Fibroblast of lung (primary cell): ENCODE measurements at regions not wholly inside any gene's neighbourhood (a gene's known extent, or its start where the extent isn't known, plus 50 kb on each side); places are given as distances from the start of the nearest gene placed in this dataset.

Experiments used
- DNase-seq, 2 donors: peaks; one replicate each; pipeline versions ENCODE4 v3.0.0 to v3.0.0-alpha.2; 2010; ENCODE audit warnings: low read depth in 2 of 2
- H2AFZ ChIP-seq: 2 replicates; pipeline ENCODE4 v1.5.1; 2012; ENCODE audit warnings: low read length, control low read depth, inconsistent platforms
- H3K27ac ChIP-seq: 2 replicates; pipeline ENCODE4 v1.5.1; 2011; ENCODE audit warnings: low read length, control low read depth; ENCODE audit not compliant: insufficient read depth
- H3K27me3 ChIP-seq: 2 replicates; pipeline ENCODE4 v1.5.1; 2011; ENCODE audit warnings: mild to moderate bottlenecking, low read length; ENCODE audit not compliant: control insufficient read depth, insufficient read depth
- H3K36me3 ChIP-seq: 2 replicates; pipeline ENCODE4 v1.5.1; 2011; ENCODE audit warnings: low read length; ENCODE audit not compliant: control insufficient read depth, insufficient read depth
- H3K4me1 ChIP-seq: 2 replicates; pipeline ENCODE4 v1.5.1; 2011; ENCODE audit warnings: low read length; ENCODE audit not compliant: control insufficient read depth, insufficient read depth; ENCODE audit errors: extremely low read depth
- H3K4me2 ChIP-seq: 2 replicates; pipeline ENCODE4 v1.5.1; 2011; ENCODE audit warnings: low read length, control low read depth; ENCODE audit not compliant: insufficient read depth; ENCODE audit errors: extremely low read depth
- H3K4me3 ChIP-seq, 4 experiments: fragments of 200-600 bp in 1 of 4; sonication (generic) in 1 of 4; replicated peaks in 1 of 4; 2 replicates each; pipeline ENCODE4 v1.5.1; 2011 to 2016; ENCODE audit warnings: low read length in 4 of 4, low read depth in 3 of 4, mild to moderate bottlenecking in 3 of 4, control low read depth in 2 of 4, inconsistent platforms in 1 of 4, mixed read lengths in 1 of 4; ENCODE audit not compliant: insufficient read depth in 1 of 4; ENCODE audit errors: control extremely low read depth in 1 of 4
- H3K79me2 ChIP-seq: 2 replicates; pipeline ENCODE4 v1.5.1; 2012; ENCODE audit warnings: mild to moderate bottlenecking, low read length, inconsistent platforms; ENCODE audit not compliant: control insufficient read depth, insufficient read depth
- H3K9ac ChIP-seq: 2 replicates; pipeline ENCODE4 v1.5.1; 2011; ENCODE audit warnings: mild to moderate bottlenecking, low read length, control low read depth; ENCODE audit not compliant: insufficient read depth
- H3K9me3 ChIP-seq: 2 replicates; pipeline ENCODE4 v1.5.1; 2012; ENCODE audit warnings: low read depth, low read length; ENCODE audit not compliant: control insufficient read depth, insufficient read depth
- H4K20me1 ChIP-seq: 2 replicates; pipeline ENCODE4 v1.5.1; 2011; ENCODE audit warnings: low read length; ENCODE audit not compliant: control insufficient read depth, insufficient read depth; ENCODE audit errors: extremely low read depth
- CTCF ChIP-seq, 2 donors: IDR thresholded peaks in 1 of 2; conservative IDR thresholded peaks in 1 of 2; 1 replicate in 1 of 2; 2 replicates in 1 of 2; pipeline ENCODE4 v1.5.1; 2011 to 2012; ENCODE audit warnings: low read length in 2 of 2, control low read depth in 1 of 2, inconsistent platforms in 1 of 2, low read depth in 1 of 2, mild to moderate bottlenecking in 1 of 2
- EZH2 ChIP-seq: IDR thresholded peaks from 2 replicates; pipeline ENCODE4 v1.5.1; 2012; ENCODE audit warnings: low read length, control low read depth, mild to moderate bottlenecking; ENCODE audit errors: missing control alignments

- Histone ChIP-seq H4K20me1 (no peaks in the 10 kb centered on the region), H3K27ac (no peak overlapping the region), H3K9me3 (no peaks in the 10 kb centered on the region), H3K9ac (no peak overlapping the region), H3K4me1 (peaks cover 3% of the 10 kb centered on the region), H3K4me2 (no peak overlapping the region), H3K36me3 (no peaks in the 10 kb centered on the region), H3K79me2 (no peaks in the 10 kb centered on the region), H2AFZ (no peak overlapping the region), H3K27me3 (no peaks in the 10 kb centered on the region), H3K4me3 (no peak overlapping the region)
- DNase-seq = no peak
- TF ChIP-seq EZH2 = no peak
- TF ChIP-seq CTCF (conservative IDR thresholded peaks at IDR 0.05 in 1 of 2, IDR thresholded peaks at IDR 0.05 in 1 of 2; ENCODE audit: low read depth in 1 of 2, low read length in 2 of 2) = no peak
Measured at GRCh38 chr18:46282177-46282570, 178.0 kb downstream of the HAUS1 start.

- H3K27me3 ChIP-seq = no peaks in the 10 kb centered on the region
- H3K27ac ChIP-seq = no peak overlapping the region
- H3K4me1 ChIP-seq = peaks cover under 1% of the 10 kb centered on the region
- TF ChIP-seq CTCF (conservative IDR thresholded peaks at IDR 0.05 in 1 of 2, IDR thresholded peaks at IDR 0.05 in 1 of 2; ENCODE audit: low read depth in 1 of 2, low read length in 2 of 2) = no peak
- H2AFZ ChIP-seq = no peak overlapping the region
- no peak overlapping the region for H3K9ac ChIP-seq
- no peak overlapping the region for H3K4me3 ChIP-seq
- no peak overlapping the region for H3K4me2 ChIP-seq
- H4K20me1 ChIP-seq = no peaks in the 10 kb centered on the region
- H3K79me2 ChIP-seq = no peaks in the 10 kb centered on the region
- no peak for DNase-seq
- H3K36me3 ChIP-seq = no peaks in the 10 kb centered on the region
- H3K9me3 ChIP-seq = no peaks in the 10 kb centered on the region
Measured at GRCh38 chr18:46282646-46283045, 178.5 kb downstream of the HAUS1 start.

GRCh38 chr18:46283268-46283667, 179.1 kb downstream of the HAUS1 start:
- H3K27ac ChIP-seq = no peak overlapping the region
- no peak overlapping the region for H3K4me2 ChIP-seq
- no peak for TF ChIP-seq CTCF (conservative IDR thresholded peaks at IDR 0.05 in 1 of 2, IDR thresholded peaks at IDR 0.05 in 1 of 2; ENCODE audit: low read depth in 1 of 2, low read length in 2 of 2)
- TF ChIP-seq EZH2 = no peak
- DNase-seq = peak in 1 of 2 donors; percentile 54
- H3K27me3 ChIP-seq = no peaks in the 10 kb centered on the region
- H3K9ac ChIP-seq = no peak overlapping the region
- no peaks in the 10 kb centered on the region for H4K20me1 ChIP-seq
- no peak overlapping the region for H2AFZ ChIP-seq
- no peaks in the 10 kb centered on the region for H3K9me3 ChIP-seq
- no peaks in the 10 kb centered on the region for H3K79me2 ChIP-seq
- no peaks in the 10 kb centered on the region for H3K36me3 ChIP-seq
- no peaks in the 10 kb centered on the region for H3K4me1 ChIP-seq
- no peak overlapping the region for H3K4me3 ChIP-seq
